A673 (cell line): ENCODE measurements at regions not wholly inside any gene's neighbourhood (a gene's known extent, or its start where the extent isn't known, plus 50 kb on each side); places are given as distances from the start of the nearest gene placed in this dataset.
A peak's percentile ranks its signal among the peaks of the same experiment; 100 is the strongest.

ENCODE experiments used
- BruUV-seq: library from RNA; stranded (reverse); fragments of 400-500 nt; replicated peaks from 2 replicates; lab custom pipeline; 2021; lab: Mats Ljungman, UMichigan
- CTCF ChIA-PET: fragments of 300-600 bp; sonication (Branson Sonifier 250); formaldehyde crosslinking; loops from one replicate; lab custom pipeline; 2022; ENCODE audit warnings: antibody characterized with exemption; lab: Charles Lee
- POLR2A ChIA-PET: fragments of 300-600 bp; sonication (Branson Sonifier 250); formaldehyde crosslinking; loops from one replicate; lab custom pipeline; 2022; ENCODE audit warnings: antibody characterized with exemption; ENCODE audit not compliant: low non-redundant PET; lab: Charles Lee
- DNase-seq: peaks from one replicate; pipeline ENCODE4 v3.0.0-alpha.2; 2015; ENCODE audit warnings: low spot score
- H3K27ac ChIP-seq: fragments of 200-600 bp; sonication (generic); 2 replicates; pipeline ENCODE4 v1.5.1; 2016; ENCODE audit warnings: mixed run types, low read depth, mild to moderate bottlenecking, mixed read lengths, antibody characterized with exemption, low read length; ENCODE audit not compliant: poor library complexity, severe bottlenecking
- H3K27me3 ChIP-seq: fragments of 200-600 bp; sonication (generic); replicated peaks from 2 replicates; pipeline ENCODE4 v1.6.1; 2017; ENCODE audit warnings: mixed run types, low read depth, mild to moderate bottlenecking, mixed read lengths, antibody characterized with exemption, low read length; ENCODE audit not compliant: insufficient read depth, poor library complexity
- H3K36me3 ChIP-seq: fragments of 200-600 bp; sonication (generic); 2 replicates; pipeline ENCODE4 v1.6.1; 2016; ENCODE audit warnings: mixed run types, mild to moderate bottlenecking, mixed read lengths, antibody characterized with exemption, low read length; ENCODE audit not compliant: insufficient read depth, poor library complexity, severe bottlenecking
- H3K4me1 ChIP-seq: fragments of 200-600 bp; sonication (generic); 2 replicates; pipeline ENCODE4 v1.6.1; 2017; ENCODE audit warnings: mixed run types, mild to moderate bottlenecking, mixed read lengths, antibody characterized with exemption, low read length; ENCODE audit not compliant: insufficient read depth, poor library complexity, severe bottlenecking
- H3K4me3 ChIP-seq: fragments of 200-600 bp; sonication (generic); 2 replicates; pipeline ENCODE4 v1.5.1; 2016; ENCODE audit warnings: low read depth, mixed run types, mild to moderate bottlenecking, mixed read lengths, low read length; ENCODE audit not compliant: poor library complexity, severe bottlenecking
- H3K9me3 ChIP-seq: fragments of 200-600 bp; sonication (generic); 2 replicates; pipeline ENCODE4 v1.6.1; 2016; ENCODE audit warnings: mixed run types, low read depth, mild to moderate bottlenecking, mixed read lengths, antibody characterized with exemption, low read length; ENCODE audit not compliant: poor library complexity, severe bottlenecking
- EZH2 ChIP-seq: fragments of 200-600 bp; sonication (generic); IDR thresholded peaks from 2 replicates; pipeline ENCODE4 v1.6.1; 2017; ENCODE audit warnings: borderline replicate concordance, low read depth, mild to moderate bottlenecking, mixed read lengths, antibody characterized with exemption, low read length; ENCODE audit not compliant: poor library complexity, severe bottlenecking
- intact Hi-C: fragments of 100-400 bp; cut with micrococcal nuclease; formaldehyde crosslinking; loops from one replicate; pipeline ENCODE4 v1.10.0; 2022; ENCODE audit not compliant: unreplicated experiment
- TF ChIP-seq, protein P1 (sequence below): fragments of 300-800, 200-600 bp; sonication (generic); conservative IDR thresholded peaks from 2 replicates; pipeline ENCODE4 v1.5.1; 2017; ENCODE audit warnings: low read depth, mild to moderate bottlenecking, antibody characterized with exemption, low read length, moderate library complexity, mixed read lengths

DNA sequence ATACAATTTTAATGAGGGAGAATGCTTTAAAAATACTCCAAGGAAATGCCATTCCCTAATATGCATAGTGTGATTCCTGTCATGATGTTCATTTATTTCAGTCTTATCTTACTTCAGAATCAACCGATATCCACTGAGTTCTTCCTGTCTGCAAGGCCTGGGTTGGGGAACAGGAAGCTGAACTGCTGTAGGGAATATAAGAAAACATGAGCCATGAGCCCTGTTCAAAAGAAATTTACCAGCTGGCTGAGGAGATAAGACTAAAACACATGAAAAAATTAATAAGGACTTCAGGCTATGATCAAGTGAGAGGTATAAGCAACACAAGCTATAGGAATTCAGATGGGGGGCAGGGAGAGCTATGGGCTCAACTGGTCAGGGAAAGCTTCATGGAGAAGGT lies 184.7 kb downstream of the PLPP4 start:
- no peak overlapping the region for H3K27ac ChIP-seq
- peak; percentile 3 for DNase-seq
- H3K27me3 ChIP-seq: peaks cover 8% of the 10 kb centered on the region
- TF ChIP-seq, protein P1, sequence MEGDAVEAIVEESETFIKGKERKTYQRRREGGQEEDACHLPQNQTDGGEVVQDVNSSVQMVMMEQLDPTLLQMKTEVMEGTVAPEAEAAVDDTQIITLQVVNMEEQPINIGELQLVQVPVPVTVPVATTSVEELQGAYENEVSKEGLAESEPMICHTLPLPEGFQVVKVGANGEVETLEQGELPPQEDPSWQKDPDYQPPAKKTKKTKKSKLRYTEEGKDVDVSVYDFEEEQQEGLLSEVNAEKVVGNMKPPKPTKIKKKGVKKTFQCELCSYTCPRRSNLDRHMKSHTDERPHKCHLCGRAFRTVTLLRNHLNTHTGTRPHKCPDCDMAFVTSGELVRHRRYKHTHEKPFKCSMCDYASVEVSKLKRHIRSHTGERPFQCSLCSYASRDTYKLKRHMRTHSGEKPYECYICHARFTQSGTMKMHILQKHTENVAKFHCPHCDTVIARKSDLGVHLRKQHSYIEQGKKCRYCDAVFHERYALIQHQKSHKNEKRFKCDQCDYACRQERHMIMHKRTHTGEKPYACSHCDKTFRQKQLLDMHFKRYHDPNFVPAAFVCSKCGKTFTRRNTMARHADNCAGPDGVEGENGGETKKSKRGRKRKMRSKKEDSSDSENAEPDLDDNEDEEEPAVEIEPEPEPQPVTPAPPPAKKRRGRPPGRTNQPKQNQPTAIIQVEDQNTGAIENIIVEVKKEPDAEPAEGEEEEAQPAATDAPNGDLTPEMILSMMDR: no peak
- no peak for TF ChIP-seq EZH2
- H3K9me3 ChIP-seq: no peaks in the 10 kb centered on the region
- ChIA-PET POLR2A (no interaction called here), CTCF (no interaction called here)
- no peak overlapping the region for H3K4me3 ChIP-seq
- no peaks in the 10 kb centered on the region for H3K4me1 ChIP-seq
- intact Hi-C loops: no loop called here
- H3K36me3 ChIP-seq: no peaks in the 10 kb centered on the region
- no TSS peak for BruUV-seq

GRCh38 chr10:120643351-120643750 lies 186.3 kb downstream of the PLPP4 start:
- Histone ChIP-seq H3K27me3 (peaks cover 12% of the 10 kb centered on the region), H3K27ac (no peak overlapping the region), H3K4me3 (no peak overlapping the region), H3K36me3 (no peaks in the 10 kb centered on the region), H3K4me1 (no peaks in the 10 kb centered on the region), H3K9me3 (no peaks in the 10 kb centered on the region)
- POLR2A ChIA-PET: no interaction called here
- TF ChIP-seq, protein P1: no peak
- TF ChIP-seq EZH2: no peak
- intact Hi-C loops: no loop called here
- DNase-seq: no peak
- no TSS peak for BruUV-seq
- CTCF ChIA-PET: no interaction called here

- no peak overlapping the region for H3K4me3 ChIP-seq
- H3K27ac ChIP-seq: no peak overlapping the region
- no peak for TF ChIP-seq EZH2
- TF ChIP-seq, protein P1: no peak
- intact Hi-C loops: no loop called here
- ChIA-PET CTCF (no interaction called here), POLR2A (no interaction called here)
- H3K27me3 ChIP-seq: peaks cover 12% of the 10 kb centered on the region
- no peaks in the 10 kb centered on the region for H3K4me1 ChIP-seq
- H3K9me3 ChIP-seq: no peaks in the 10 kb centered on the region
- no TSS peak for BruUV-seq
- no peak for DNase-seq
- H3K36me3 ChIP-seq: no peaks in the 10 kb centered on the region
These were observed 187.8 kb downstream of the PLPP4 start for GRCh38 chr10:120644556-120645410.
